ENCODE measurements at regions not wholly inside any gene's neighbourhood (a gene's known extent, or its start where the extent isn't known, plus 50 kb on each side); places are given as distances from the start of the nearest gene placed in this dataset.

GRCh38 chr21:14010729-14011128 lies 200.0 kb downstream of the LIPI start:
- no peak for TF ChIP-seq POLR2A (IDR thresholded peaks at IDR 0.05)
- TF ChIP-seq CTCF (IDR thresholded peaks at IDR 0.05), result no peak

Measured in testis (tissue), 2 donors.